H1 (cell line): ENCODE measurements at regions not wholly inside any gene's neighbourhood (a gene's known extent, or its start where the extent isn't known, plus 50 kb on each side); places are given as distances from the start of the nearest gene placed in this dataset.

Source experiments
- FOSL1 ChIP-seq: IDR thresholded peaks from 2 replicates; pipeline ENCODE4 v1.6.1; 2011; ENCODE audit warnings: mild to moderate bottlenecking, low read depth, low read length, moderate library complexity; ENCODE audit not compliant: insufficient read depth
- TF ChIP-seq, protein P1 (sequence below): IDR thresholded peaks from 2 replicates; pipeline ENCODE4 v1.6.1; 2012; ENCODE audit warnings: low read length, inconsistent platforms

DNA sequence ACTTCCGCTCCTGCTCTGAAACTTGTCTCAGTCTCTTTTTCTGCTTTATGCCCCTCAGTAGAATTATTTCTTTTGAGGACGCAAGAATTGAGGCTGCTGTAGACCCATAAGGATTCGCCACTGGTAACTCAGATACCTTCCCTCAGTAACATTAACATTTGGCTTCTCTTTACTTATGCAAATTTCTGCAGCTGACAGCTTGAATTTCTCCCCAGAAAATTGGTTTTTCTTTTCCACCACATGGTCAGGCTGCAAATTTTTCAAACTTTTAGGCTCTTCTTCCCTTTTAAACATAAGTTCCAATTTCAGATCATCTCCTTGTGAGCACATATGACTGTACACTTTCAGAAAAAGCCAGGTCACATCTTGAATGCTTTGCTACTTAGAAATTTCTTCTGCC is 839.3 kb upstream of the GRIA3 start (continued):
- TF ChIP-seq, protein P1, sequence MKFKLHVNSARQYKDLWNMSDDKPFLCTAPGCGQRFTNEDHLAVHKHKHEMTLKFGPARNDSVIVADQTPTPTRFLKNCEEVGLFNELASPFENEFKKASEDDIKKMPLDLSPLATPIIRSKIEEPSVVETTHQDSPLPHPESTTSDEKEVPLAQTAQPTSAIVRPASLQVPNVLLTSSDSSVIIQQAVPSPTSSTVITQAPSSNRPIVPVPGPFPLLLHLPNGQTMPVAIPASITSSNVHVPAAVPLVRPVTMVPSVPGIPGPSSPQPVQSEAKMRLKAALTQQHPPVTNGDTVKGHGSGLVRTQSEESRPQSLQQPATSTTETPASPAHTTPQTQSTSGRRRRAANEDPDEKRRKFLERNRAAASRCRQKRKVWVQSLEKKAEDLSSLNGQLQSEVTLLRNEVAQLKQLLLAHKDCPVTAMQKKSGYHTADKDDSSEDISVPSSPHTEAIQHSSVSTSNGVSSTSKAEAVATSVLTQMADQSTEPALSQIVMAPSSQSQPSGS: no peak
- TF ChIP-seq FOSL1: no peak
- TF ChIP-seq, all 59 proteins: peak for 0
